ENCODE measurements at regions not wholly inside any gene's neighbourhood (a gene's known extent, or its start where the extent isn't known, plus 50 kb on each side); places are given as distances from the start of the nearest gene placed in this dataset.

- TF ChIP-seq CTCF (IDR thresholded peaks at IDR 0.05): no peak
- no peak for TF ChIP-seq POLR2A (IDR thresholded peaks at IDR 0.05)
These were observed 518.3 kb downstream of the PPARGC1A start for GRCh38 chr4:23371533-23371932.

Measured in uterus (tissue), 2 donors.